ENCODE measurements at regions not wholly inside any gene's neighbourhood (a gene's known extent, or its start where the extent isn't known, plus 50 kb on each side); places are given as distances from the start of the nearest gene placed in this dataset.

GRCh38 chr12:97335115-97335514 is 127.5 kb upstream of the RMST start:
- TF ChIP-seq SIN3A (IDR thresholded peaks at IDR 0.05; ENCODE audit: borderline replicate concordance, insufficient read depth, low read length), result no peak
- TF ChIP-seq FOXP2 (optimal IDR thresholded peaks at IDR 0.05; ENCODE audit: borderline replicate concordance, extremely low read depth, extremely low read length, insufficient read depth), result no peak
- TF ChIP-seq REST (IDR thresholded peaks at IDR 0.05; ENCODE audit: insufficient read depth in 1 of 2, low read depth in 2 of 2, low read length in 2 of 2), result no peak
